Peyer's patch (tissue), 4 donors: ENCODE measurements at regions not wholly inside any gene's neighbourhood (a gene's known extent, or its start where the extent isn't known, plus 50 kb on each side); places are given as distances from the start of the nearest gene placed in this dataset.

Experiments
- POLR2A ChIP-seq, 2 donors: fragments of 450-650 bp; IDR thresholded peaks; one replicate each; pipeline ENCODE4 v1.5.1; 2017; ENCODE audit warnings: antibody characterized with exemption in 2 of 2, mild to moderate bottlenecking in 2 of 2, moderate library complexity in 2 of 2
- TF ChIP-seq, protein P1 (sequence below), 6 experiments: fragments of 450-650 bp in 4 of 6; fragments of 200-600 bp in 2 of 6; sonication (generic) in 1 of 6; IDR thresholded peaks; one replicate each; pipeline ENCODE4 v1.5.1; 2017 to 2019; ENCODE audit warnings: antibody characterized with exemption in 6 of 6, mild to moderate bottlenecking in 3 of 6, moderate library complexity in 1 of 6

- TF ChIP-seq, protein P1, sequence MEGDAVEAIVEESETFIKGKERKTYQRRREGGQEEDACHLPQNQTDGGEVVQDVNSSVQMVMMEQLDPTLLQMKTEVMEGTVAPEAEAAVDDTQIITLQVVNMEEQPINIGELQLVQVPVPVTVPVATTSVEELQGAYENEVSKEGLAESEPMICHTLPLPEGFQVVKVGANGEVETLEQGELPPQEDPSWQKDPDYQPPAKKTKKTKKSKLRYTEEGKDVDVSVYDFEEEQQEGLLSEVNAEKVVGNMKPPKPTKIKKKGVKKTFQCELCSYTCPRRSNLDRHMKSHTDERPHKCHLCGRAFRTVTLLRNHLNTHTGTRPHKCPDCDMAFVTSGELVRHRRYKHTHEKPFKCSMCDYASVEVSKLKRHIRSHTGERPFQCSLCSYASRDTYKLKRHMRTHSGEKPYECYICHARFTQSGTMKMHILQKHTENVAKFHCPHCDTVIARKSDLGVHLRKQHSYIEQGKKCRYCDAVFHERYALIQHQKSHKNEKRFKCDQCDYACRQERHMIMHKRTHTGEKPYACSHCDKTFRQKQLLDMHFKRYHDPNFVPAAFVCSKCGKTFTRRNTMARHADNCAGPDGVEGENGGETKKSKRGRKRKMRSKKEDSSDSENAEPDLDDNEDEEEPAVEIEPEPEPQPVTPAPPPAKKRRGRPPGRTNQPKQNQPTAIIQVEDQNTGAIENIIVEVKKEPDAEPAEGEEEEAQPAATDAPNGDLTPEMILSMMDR (IDR thresholded peaks at IDR 0.05): no peak
- no peak for TF ChIP-seq POLR2A (IDR thresholded peaks at IDR 0.05)
Measured at GRCh38 chr3:35932995-35933394, 293.7 kb downstream of the ARPP21 start.
